H9 (cell line): ENCODE measurements at regions not wholly inside any gene's neighbourhood (a gene's known extent, or its start where the extent isn't known, plus 50 kb on each side); places are given as distances from the start of the nearest gene placed in this dataset.
A peak's percentile ranks its signal among the peaks of the same experiment; 100 is the strongest.

Source experiments
- DNase-seq: peaks from one replicate; pipeline ENCODE4 v3.0.0-alpha.2; 2017
- H2AFZ ChIP-seq: one replicate; pipeline ENCODE4 v1.6.1; 2013; ENCODE audit warnings: mild to moderate bottlenecking, low read length, control low read depth, moderate library complexity
- H2AK5ac ChIP-seq: 2 replicates; pipeline ENCODE4 v1.6.1; 2013; ENCODE audit warnings: low read length, control low read depth, mixed read lengths; ENCODE audit not compliant: insufficient read length
- H2BK120ac ChIP-seq: one replicate; pipeline ENCODE4 v1.6.1; 2013; ENCODE audit warnings: low read depth, mild to moderate bottlenecking, low read length, control low read depth, inconsistent platforms; ENCODE audit not compliant: poor library complexity, severe bottlenecking
- H2BK12ac ChIP-seq: 2 replicates; pipeline ENCODE4 v1.6.1; 2013; ENCODE audit warnings: low read length, control low read depth, mixed read lengths, low read depth; ENCODE audit not compliant: insufficient read length
- H2BK15ac ChIP-seq: 2 replicates; pipeline ENCODE4 v1.6.1; 2013; ENCODE audit warnings: low read depth, low read length, control low read depth
- H2BK20ac ChIP-seq: one replicate; pipeline ENCODE4 v1.6.1; 2013; ENCODE audit warnings: low read depth, mild to moderate bottlenecking, low read length, control low read depth, inconsistent platforms; ENCODE audit not compliant: poor library complexity, severe bottlenecking
- H2BK5ac ChIP-seq: 2 replicates; pipeline ENCODE4 v1.6.1; 2013; ENCODE audit warnings: low read length, control low read depth, mixed read lengths; ENCODE audit not compliant: insufficient read length
- H3K14ac ChIP-seq: 2 replicates; pipeline ENCODE4 v1.6.1; 2013; ENCODE audit warnings: low read length, control low read depth; ENCODE audit not compliant: insufficient read depth
- H3K18ac ChIP-seq: 2 replicates; pipeline ENCODE4 v1.6.1; 2013; ENCODE audit warnings: low read depth, mild to moderate bottlenecking, mixed read lengths, low read length, control low read depth; ENCODE audit not compliant: insufficient read length
- H3K23ac ChIP-seq: 2 replicates; pipeline ENCODE4 v1.6.1; 2013; ENCODE audit warnings: low read length, control low read depth, mixed read lengths, low read depth; ENCODE audit not compliant: insufficient read length
- H3K23me2 ChIP-seq: 2 replicates; pipeline ENCODE4 v1.6.1; 2013; ENCODE audit warnings: low read depth, mild to moderate bottlenecking, mixed read lengths, low read length, control low read depth; ENCODE audit not compliant: insufficient read length, poor library complexity, severe bottlenecking
- H3K27ac ChIP-seq: 2 replicates; pipeline ENCODE4 v1.5.1; 2013; ENCODE audit warnings: low read length, control low read depth, mixed read lengths, low read depth; ENCODE audit not compliant: insufficient read length
- H3K27me3 ChIP-seq: 2 replicates; pipeline ENCODE4 v1.6.1; 2013; ENCODE audit warnings: low read length, control low read depth, inconsistent platforms; ENCODE audit not compliant: insufficient read depth
- H3K4ac ChIP-seq: 2 replicates; pipeline ENCODE4 v1.6.1; 2013; ENCODE audit warnings: low read depth, mild to moderate bottlenecking, control low read depth, inconsistent platforms, low read length, moderate library complexity
- H3K4me1 ChIP-seq: 2 replicates; pipeline ENCODE4 v1.6.1; 2013; ENCODE audit warnings: low read length, control low read depth, inconsistent platforms; ENCODE audit not compliant: insufficient read depth
- H3K4me2 ChIP-seq: 2 replicates; pipeline ENCODE4 v1.6.1; 2013; ENCODE audit warnings: low read length, control low read depth, mixed read lengths; ENCODE audit not compliant: insufficient read length, insufficient read depth
- H3K56ac ChIP-seq: 2 replicates; pipeline ENCODE4 v1.6.1; 2013; ENCODE audit warnings: low read depth, mild to moderate bottlenecking, mixed read lengths, low read length, control low read depth; ENCODE audit not compliant: insufficient read length
- H3K79me1 ChIP-seq: 2 replicates; pipeline ENCODE4 v1.6.1; 2013; ENCODE audit warnings: low read depth, mild to moderate bottlenecking, moderate library complexity, low read length, control low read depth, inconsistent platforms; ENCODE audit not compliant: insufficient read depth, poor library complexity, severe bottlenecking
- H3K79me2 ChIP-seq: 2 replicates; pipeline ENCODE4 v1.6.1; 2013; ENCODE audit warnings: low read length, control low read depth, inconsistent platforms; ENCODE audit not compliant: insufficient read depth
- H3K9ac ChIP-seq: 2 replicates; pipeline ENCODE4 v1.6.1; 2013; ENCODE audit warnings: low read length, control low read depth, mixed read lengths; ENCODE audit not compliant: insufficient read length; ENCODE audit errors: extremely low read depth
- H3K9me3 ChIP-seq: one replicate; pipeline ENCODE4 v1.6.1; 2013; ENCODE audit warnings: low read depth, low read length, inconsistent platforms; ENCODE audit not compliant: control insufficient read depth
- H3T11ph ChIP-seq: one replicate; pipeline ENCODE4 v1.6.1; 2013; ENCODE audit warnings: mild to moderate bottlenecking, low read length, control low read depth, inconsistent platforms
- H4K20me1 ChIP-seq: one replicate; pipeline ENCODE4 v1.6.1; 2013; ENCODE audit not compliant: control insufficient read depth, insufficient read length, insufficient read depth
- H4K5ac ChIP-seq: 2 replicates; pipeline ENCODE4 v1.6.1; 2013; ENCODE audit warnings: low read depth, mild to moderate bottlenecking, mixed read lengths, low read length, control low read depth; ENCODE audit not compliant: insufficient read length
- H4K8ac ChIP-seq: replicated peaks from 2 replicates; pipeline ENCODE4 v1.6.1; 2013; ENCODE audit warnings: low read length, control low read depth, mixed read lengths, low read depth; ENCODE audit not compliant: insufficient read length
- H4K91ac ChIP-seq: 2 replicates; pipeline ENCODE4 v1.6.1; 2013; ENCODE audit warnings: low read depth, mild to moderate bottlenecking, moderate library complexity, mixed read lengths, low read length, control low read depth; ENCODE audit not compliant: insufficient read length
- H3K27ac Mint-ChIP-seq, 3 experiments: 2 replicates in 2 of 3; 3 replicates in 1 of 3; pipeline ENCODE4 v1.8.0; 2020 to 2021; ENCODE audit warnings: mixed read lengths in 3 of 3, mild to moderate bottlenecking in 1 of 3, moderate library complexity in 1 of 3
- H3K27me3 Mint-ChIP-seq: 2 replicates; pipeline ENCODE4 v1.8.0; 2021; ENCODE audit warnings: low read depth, mild to moderate bottlenecking, moderate library complexity, mixed read lengths
- H3K36me3 Mint-ChIP-seq, 3 experiments: 2 replicates in 2 of 3; 3 replicates in 1 of 3; pipeline ENCODE4 v1.8.0; 2020 to 2021; ENCODE audit warnings: low read depth in 3 of 3, mixed read lengths in 3 of 3; ENCODE audit not compliant: insufficient read depth in 1 of 3
- H3K4me1 Mint-ChIP-seq, 2 experiments: 2 replicates each; pipeline ENCODE4 v1.8.0; 2020; ENCODE audit warnings: mixed read lengths in 2 of 2
- H3K4me3 Mint-ChIP-seq, 2 experiments: 2 replicates in 1 of 2; 3 replicates in 1 of 2; pipeline ENCODE4 v1.8.0; 2020 to 2021; ENCODE audit warnings: mild to moderate bottlenecking in 2 of 2, mixed read lengths in 2 of 2, moderate library complexity in 1 of 2
- H3K9me3 Mint-ChIP-seq, 2 experiments: 2 replicates in 1 of 2; 3 replicates in 1 of 2; pipeline ENCODE4 v1.8.0; 2020; ENCODE audit warnings: mild to moderate bottlenecking in 2 of 2, mixed read lengths in 2 of 2, moderate library complexity in 1 of 2
- CTCF ChIP-seq: fragments of 200-600 bp; sonication (generic); conservative IDR thresholded peaks from 3 replicates; pipeline ENCODE4 v1.8.0; 2021; ENCODE audit warnings: antibody characterized with exemption, mild to moderate bottlenecking
- WGBS: extraction: QIAGEN DNeasy Blood & Tissue Kit; methylation state at CpG from one replicate; pipeline ENCODE4 v1.1.7; 2013; ENCODE audit warnings: missing lambda C conversion rate, low lambda C conversion rate, mixed read lengths; ENCODE audit not compliant: insufficient read length; ENCODE audit errors: extremely low coverage; 5-methylcytosine and 5-hydroxymethylcytosine counted together

GRCh38 chr2:195601361-195601760 lies 55.7 kb upstream of the SLC39A10 start:
- TF ChIP-seq CTCF: no peak
- no CpG with 5 or more reads among the region's 6 CpGs for WGBS
- no peaks in the 10 kb centered on the region; the same call in 1 of the 2 replicates for H3K4me1 ChIP-seq

More at GRCh38 chr2:195601361-195601760, 55.7 kb upstream of the SLC39A10 start:
- Mint-ChIP-seq H3K4me3 (no peak overlapping the region), H3K36me3 (no peaks in the 10 kb centered on the region; a peak in 2 of 7 replicates), H3K27ac (peak overlapping the region in 2 of 3 experiments; percentile 56 to 85; a peak in 5 of 7 replicates), H3K4me1 (peaks cover 34 to 39% of the 10 kb centered on the region in 2 experiments), H3K27me3 (no peaks in the 10 kb centered on the region), H3K9me3 (no peaks in the 10 kb centered on the region)
- Histone ChIP-seq H3K27ac (no peak overlapping the region), H4K20me1 (no peaks in the 10 kb centered on the region), H2BK15ac (no peak overlapping the region), H4K5ac (no peak overlapping the region), H3K79me1 (no peaks in the 10 kb centered on the region), H3K9ac (no peak overlapping the region), H4K8ac (no peak overlapping the region), H2BK5ac (no peak overlapping the region), H3K27me3 (no peaks in the 10 kb centered on the region), H2BK120ac (no peak overlapping the region), H3K79me2 (no peaks in the 10 kb centered on the region; the same call in 1 of the 2 replicates), H3K18ac (no peak overlapping the region), H3K14ac (no peak overlapping the region), H3T11ph (no peak overlapping the region), H2AFZ (no peak overlapping the region), H3K23me2 (no peaks in the 10 kb centered on the region), H3K4ac (no peak overlapping the region), H2AK5ac (no peak overlapping the region), H2BK20ac (no peak overlapping the region), H2BK12ac (no peak overlapping the region), H3K9me3 (no peaks in the 10 kb centered on the region), H3K56ac (no peak overlapping the region), H4K91ac (no peak overlapping the region), H3K23ac (no peak overlapping the region), H3K4me2 (no peak overlapping the region)
- no peak for DNase-seq
